ENCODE measurements at regions not wholly inside any gene's neighbourhood (a gene's known extent, or its start where the extent isn't known, plus 50 kb on each side); places are given as distances from the start of the nearest gene placed in this dataset.
"Not testable (repeated sequence)": the region's sequence is repeated elsewhere in the genome, so short reads cannot be mapped to it uniquely, and the experiment has no call there.

DNA sequence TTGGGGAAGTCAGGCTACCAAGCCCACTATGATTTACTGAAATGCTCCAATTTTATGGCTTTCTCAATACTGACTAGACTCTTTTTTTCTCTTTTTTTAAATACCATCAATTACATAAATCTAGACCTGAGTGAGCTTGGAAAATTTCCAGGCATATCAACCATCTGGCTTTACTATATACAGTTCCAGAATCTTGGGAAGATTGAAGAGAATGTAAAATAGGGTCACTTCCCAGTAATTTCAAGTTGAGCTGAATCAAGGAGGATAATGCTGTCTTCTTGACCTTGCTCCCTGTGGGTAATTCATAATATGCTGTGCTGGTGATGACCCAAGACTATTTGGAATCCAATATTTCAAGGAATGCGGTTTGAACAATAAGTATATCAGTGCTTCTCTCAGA is 108.1 kb downstream of the MAP3K21 start:
- no peak for DNase-seq (ENCODE audit: low read depth in 4 of 4, low spot score in 3 of 4)

DNA sequence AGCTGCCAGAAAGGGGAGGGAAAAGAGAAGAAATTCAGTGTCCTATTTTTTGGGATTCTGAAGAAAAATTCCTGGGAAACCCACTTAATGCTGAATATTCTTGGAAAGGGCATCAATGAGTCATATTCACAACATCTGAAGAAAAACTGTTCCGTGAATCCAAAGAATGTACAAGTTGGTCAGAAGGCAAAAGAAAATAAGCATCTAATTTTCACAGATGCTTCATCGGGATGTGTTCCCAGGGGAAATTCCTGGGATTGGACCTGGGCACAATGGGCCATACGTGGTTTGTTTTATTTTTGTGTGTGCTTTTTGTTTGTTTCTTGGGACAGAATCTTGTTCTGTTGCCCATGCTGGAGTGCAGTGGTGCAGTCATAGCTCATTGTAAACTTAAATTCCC is 112.2 kb downstream of the MAP3K21 start:
- no peak for DNase-seq (ENCODE audit: low read depth in 4 of 4, low spot score in 3 of 4)

DNA sequence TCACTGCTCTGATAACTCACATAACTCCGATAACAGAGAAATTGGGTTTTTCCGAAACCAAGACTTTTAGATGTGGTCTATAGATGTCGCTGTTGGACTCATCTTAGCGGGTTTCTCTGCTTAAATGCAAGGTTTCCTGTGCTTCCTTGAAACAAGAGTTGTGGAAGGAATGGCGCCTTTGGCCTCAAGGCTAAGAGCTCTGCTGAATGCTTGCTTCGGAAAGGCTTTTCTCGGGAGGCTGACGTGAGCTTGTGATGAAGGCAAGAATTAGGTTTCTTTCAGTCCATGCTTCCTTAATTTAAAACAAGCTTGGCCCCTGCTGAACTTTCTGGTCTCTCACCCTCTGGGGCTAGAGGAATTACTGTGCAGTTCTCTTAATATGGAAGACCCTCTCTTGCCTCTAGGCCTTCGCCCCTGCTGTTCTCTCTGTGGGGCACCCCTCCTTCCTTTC is 113.5 kb downstream of the MAP3K21 start:
- peak; percentile 35 to 70 (median 54) for DNase-seq (ENCODE audit: low read depth in 4 of 4, low spot score in 3 of 4)

DNA sequence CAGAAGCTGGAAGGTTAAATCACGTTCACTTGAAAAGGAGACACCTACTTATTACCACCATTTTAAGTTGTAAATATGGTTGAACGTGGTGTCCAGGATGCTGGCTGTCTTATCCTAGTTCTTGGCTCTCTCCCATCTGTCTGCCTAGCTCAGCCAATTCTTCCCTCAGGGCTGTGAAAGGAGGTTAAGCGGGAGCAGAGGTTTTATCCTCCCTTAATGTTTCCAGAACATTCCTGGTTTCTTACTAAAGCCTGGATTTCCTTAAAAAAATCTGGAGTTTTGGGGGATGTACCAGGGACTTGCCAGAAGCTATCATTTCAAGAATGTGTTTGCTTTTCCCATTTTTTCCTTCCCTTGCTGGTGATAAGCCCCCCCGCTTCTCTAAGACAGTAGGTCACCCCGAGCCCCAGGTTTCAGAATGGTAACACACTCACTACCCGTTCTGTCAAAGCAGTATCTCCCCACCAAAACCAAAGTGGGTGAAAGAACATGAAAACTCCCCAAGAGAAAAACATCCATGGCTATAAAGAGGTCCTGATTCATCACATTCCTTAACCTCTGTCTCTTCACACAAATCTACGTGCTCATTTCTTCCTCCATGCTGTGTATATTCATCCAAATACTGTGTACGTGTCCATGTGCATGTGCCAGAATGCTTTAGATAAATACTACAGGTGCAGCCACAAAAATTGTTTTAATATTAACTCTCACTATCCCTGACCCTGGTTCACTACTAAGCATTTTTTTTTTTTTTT is 114.7 kb downstream of the MAP3K21 start:
- DNase-seq (ENCODE audit: low read depth in 4 of 4, low spot score in 3 of 4): no peak

DNA sequence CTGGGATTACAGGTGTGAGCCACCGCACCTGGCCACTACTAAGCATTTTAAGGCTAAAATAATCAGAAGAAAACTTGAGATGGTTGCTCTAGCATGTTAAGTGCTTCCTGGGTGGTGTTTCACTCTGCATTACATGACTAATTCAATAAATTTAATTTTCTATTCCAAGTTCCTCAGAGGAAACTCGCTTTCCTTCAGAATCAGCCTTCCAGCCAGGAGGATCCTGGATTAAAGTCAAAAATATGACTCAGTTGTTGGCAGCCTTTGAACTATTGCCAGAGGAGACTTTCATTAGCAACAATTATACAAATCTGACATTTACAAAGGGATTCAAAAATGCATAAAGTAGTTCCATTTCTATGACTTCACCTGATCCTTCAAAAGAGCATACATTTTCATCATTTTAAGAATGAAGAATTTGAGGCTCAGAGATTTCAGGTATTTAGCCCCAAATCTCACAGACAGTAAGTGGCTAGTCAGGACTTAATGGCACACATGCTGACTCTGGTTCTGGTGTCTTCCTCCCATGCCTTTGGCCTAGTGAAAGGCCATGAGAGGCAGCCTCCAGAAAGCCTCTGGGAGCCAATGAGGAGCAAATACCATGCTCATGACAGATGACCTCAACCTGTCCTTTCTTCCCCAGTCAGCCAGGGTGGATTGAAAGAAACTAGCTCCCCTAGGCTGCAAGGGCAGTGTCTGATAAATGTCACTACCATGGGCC is 115.7 kb downstream of the MAP3K21 start:
- no peak for DNase-seq (ENCODE audit: low read depth in 4 of 4, low spot score in 3 of 4)

DNA sequence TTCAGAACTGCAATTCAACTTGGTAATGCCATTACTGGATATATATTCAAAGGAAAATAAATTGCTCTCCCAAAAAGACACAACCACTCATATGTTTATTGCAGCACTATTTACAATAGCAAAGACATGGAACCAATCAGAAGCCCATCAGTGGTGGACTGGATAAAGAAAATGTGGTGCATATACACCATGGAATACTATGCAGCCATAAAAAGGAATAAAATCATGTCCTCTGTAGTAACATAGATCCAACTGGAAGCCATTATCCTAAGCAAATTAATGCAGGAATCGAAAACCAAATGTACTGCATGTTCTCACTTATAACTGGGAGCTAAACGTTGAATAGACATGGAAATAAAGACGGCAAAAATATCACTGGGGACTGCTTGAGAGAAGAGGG is 117.0 kb downstream of the MAP3K21 start:
- DNase-seq (ENCODE audit: low read depth in 4 of 4, low spot score in 3 of 4): no peak

DNA sequence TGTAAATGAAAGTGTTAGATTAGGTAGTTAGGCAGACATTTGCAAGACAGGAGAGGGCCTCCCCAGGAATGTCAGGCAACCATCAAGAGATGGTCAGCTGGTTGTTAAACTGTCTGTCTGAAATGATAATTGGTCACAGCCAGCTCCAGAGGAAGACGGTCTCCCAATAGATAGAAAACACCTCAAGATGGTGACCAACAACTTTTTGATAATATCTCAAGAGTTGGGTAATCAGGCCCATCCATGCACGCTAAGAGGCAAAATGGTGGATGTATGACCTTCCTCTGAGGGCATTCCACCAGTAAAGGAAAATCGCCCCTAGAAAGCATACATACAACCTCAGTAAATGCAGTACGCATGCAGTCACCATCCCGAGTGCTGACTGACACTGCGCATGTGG is 118.2 kb downstream of the MAP3K21 start:
- no peak for DNase-seq (ENCODE audit: low read depth in 4 of 4, low spot score in 3 of 4)

DNA sequence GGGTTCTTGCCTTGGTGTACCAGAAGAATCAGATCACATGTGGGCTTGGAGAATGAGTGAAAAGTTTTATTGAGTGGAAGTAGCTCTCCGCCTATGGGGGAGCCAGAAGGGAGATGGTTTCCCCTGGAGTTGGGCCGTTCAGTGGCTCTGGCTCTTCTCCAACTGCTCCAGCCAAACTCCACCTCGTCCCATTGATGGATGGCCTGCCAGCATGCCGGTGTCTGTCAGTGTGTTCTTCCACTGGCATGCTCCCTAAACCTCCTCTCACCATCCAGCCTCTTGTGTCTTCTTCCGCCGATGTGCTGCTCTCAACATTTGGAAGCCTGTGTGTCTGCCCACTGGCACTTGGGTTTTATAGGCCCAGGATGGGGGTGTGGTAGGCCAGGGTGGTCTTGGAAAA is 119.4 kb downstream of the MAP3K21 start:
- DNase-seq (ENCODE audit: low read depth in 4 of 4, low spot score in 3 of 4): no peak

DNA sequence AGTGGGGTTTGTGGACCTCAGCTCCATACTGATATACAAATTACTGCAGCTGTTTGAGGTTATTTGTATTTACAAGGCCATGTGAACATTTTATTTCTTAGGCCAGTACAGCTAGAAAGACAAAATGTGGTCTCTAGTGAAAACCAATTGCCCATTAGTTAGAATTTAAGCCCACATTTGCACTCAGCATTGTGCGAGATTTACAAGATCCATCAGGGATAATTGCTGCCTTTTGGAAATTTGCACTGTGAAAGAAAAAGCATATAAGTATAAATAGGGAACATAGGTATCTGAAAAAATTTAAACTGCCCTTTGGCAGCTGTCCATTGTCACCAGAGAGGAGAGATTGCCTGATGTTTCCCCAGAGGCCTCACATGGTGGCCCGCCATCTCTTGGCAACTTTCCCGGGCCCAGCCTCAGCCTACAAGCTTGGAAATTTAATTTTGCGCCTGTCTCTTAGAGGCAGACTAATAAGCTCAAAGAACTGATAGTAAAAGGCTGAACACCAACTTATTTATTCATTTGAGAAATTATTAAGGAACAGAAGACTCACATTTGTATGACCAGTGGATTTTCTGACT is 120.7 kb downstream of the MAP3K21 start:
- DNase-seq (ENCODE audit: low read depth in 4 of 4, low spot score in 3 of 4): no peak

DNA sequence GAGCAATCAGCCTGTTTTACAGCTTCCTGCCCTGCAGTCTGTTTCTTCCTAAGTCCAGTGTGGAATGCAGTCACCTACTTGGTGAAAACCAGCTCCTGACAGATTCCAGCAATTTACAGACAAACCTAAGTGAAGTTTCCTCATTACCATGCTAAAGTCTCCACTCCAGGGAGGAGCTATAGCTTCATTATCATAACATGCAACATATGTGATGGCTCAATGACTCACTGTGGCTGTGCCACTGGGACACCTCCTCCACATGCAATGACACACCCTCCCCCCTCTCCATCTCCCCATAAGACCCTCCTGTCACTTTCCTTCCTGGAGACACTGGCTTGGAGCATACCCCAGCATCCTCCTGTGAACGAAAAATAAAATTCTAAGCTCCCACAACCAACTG is 125.2 kb downstream of the MAP3K21 start:
- DNase-seq (ENCODE audit: low read depth in 4 of 4, low spot score in 3 of 4): no peak

DNA sequence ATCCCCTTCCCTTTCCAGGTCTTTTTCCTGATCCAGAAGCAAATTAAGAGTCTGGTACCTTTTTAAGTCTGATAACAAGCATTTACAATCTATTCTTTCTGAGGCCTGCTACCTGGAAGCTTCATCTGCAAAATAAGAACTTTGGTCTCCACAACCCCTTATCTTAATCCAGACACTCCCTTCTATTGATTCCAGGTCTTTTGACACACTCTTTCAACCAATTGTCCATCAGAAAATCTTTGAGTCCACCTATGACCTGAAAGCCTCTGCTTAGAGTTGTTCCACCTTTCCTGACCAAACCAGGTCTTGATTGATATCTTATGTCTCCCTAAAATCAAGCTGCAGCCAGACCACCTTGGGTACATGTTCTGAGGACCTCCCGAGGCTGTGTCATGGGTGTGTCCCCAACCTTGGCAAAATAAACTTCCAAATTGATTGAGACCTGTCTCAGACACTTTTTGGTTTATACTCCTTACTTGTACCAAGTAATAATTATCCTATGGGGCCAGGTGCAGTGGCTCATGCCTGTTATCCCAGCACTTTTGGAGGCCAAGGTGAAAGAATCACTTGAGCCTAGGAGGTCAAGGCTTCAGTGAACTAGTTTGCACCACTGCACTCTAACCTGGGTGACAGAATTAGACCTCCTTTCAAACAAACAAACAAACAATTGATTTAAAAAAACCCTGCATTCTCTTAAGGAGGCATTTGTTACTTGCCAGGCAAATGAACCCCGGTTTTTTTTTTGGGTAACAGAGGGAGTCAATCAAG is 126.1 kb downstream of the MAP3K21 start:
- DNase-seq (ENCODE audit: low read depth in 4 of 4, low spot score in 3 of 4): no peak

DNA sequence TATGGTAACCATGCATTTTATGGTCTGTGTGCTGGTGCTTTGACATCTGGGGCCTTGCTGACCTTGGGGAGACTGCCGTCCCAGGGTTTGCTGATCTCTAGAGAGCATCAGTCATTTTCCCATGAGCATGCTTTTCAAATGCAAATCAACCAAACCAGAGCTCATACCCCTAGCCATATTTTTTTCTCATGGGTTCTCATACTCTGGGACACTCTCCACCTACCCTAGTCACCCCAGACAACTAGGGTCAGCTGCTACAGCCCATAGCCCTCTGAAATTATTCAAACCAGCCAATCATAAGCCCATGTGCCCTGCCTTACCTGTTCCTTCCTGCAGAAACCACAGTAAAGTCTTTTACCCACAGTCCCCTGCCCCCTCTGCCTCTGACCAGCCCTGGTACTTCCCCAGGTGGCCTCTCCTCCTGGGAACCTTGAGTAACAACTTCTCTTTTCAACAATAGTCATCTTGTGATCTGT is 132.0 kb downstream of the MAP3K21 start:
- no peak for DNase-seq (ENCODE audit: low read depth in 4 of 4, low spot score in 3 of 4)

DNA sequence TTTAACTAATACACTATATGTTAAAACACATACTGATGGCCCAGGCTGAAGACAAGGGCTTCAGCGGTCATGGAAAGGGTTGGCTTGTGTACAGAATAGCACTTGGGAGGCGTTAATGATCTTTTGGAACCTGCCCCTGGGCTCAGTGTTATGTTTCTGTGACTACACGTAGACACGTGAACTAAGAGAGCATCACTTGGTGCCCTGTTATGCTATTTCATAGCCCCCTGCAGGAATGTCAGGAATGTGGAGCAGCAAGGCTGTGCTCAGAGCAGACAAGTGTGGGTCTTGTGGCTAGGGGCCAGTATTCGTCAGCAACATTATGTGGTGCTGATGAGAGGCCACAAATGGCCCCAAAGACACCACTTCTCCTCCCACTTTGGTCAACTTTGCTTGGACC is 132.4 kb downstream of the MAP3K21 start:
- DNase-seq (ENCODE audit: low read depth in 4 of 4, low spot score in 3 of 4): no peak

DNA sequence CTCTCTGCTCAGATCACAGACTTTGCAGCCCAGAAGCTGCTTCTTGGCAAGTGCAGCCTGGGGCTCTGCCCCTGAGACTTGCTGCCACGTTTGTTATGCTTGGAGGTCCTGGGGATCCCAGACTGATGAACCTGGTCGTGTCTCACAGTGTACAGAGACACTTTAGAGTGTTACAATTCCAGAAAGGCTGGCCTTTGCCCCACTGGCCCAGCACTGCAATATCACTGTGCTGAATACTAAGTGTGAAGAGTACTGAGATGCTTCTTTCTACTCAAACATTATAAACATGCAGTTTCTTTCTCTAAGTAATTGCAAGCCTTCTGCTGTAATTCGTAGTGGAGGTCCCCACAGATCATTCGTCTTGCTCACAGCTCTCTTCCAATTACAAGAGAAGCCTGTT is 133.2 kb downstream of the MAP3K21 start:
- DNase-seq (ENCODE audit: low read depth in 4 of 4, low spot score in 3 of 4): no peak

DNA sequence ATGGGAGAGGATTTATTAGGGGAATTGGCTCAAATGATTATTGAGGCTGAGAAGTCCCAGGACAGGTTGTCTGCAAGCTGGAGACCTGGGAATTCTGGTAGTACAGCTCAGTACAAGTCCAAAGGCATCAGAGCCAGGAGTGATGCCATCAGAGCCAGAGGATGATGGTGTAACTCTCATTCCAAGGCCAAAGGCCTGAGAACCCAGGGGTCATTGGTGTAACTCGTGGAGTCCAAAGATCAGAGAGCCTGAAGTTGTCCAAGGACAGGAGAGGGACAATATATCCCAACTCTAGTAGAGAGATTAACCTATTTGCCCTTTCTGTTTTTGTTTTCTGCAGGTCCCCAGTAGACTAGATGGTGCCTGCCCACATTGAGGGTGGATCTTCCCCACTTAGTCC is 134.3 kb downstream of the MAP3K21 start:
- DNase-seq (ENCODE audit: low read depth in 4 of 4, low spot score in 3 of 4): no peak

DNA sequence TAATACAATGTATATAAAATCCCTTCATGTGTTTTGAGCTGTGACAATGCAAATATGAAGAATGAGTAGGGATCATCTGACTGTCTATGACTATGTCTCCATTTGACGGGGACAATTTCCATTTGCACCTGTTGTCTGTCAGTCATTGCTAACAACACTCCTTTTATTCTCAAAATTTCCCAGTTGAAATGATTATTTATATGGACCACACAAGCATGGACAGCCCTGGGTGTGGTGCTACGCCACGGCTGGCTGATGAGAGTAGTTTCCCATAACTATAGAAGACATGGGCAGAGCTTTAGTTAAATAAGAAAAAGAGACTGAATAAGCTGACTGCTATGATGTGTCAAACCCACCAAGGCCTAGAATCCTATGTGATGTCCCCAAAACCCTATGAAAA is 135.8 kb downstream of the MAP3K21 start:
- no peak for DNase-seq (ENCODE audit: low read depth in 4 of 4, low spot score in 3 of 4)

DNA sequence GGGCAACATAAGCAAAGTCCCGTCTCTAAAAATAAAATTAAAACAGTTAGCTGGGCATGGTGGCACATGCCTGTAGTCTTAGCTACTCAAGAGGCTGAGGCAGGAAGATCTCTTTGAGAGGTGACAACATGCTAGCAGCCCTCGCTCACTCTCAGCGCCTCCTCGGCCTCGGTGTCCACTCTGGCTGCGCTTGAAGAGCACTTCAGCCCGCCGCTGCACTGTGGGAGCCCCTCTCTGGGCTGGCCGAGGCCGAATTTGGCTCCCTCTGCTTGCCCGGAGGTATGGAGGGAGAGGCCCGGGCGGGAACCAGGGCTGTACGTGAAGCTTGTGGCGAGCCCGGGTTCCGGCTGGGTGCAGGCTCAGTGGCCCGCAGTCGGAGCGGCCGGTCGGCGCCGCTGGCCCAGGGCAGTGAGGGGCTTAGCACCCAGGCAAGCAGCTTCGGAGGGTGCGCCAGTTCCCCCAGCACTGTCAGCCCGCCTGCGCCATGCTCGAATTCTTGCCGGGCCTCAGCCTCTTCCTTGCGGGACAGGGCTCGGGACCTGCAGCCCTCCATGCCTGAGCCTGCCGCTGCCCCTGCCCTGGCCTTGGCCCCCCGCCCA is 138.3 kb downstream of the MAP3K21 start:
- DNase-seq (ENCODE audit: low read depth in 4 of 4, low spot score in 3 of 4): no peak

DNA sequence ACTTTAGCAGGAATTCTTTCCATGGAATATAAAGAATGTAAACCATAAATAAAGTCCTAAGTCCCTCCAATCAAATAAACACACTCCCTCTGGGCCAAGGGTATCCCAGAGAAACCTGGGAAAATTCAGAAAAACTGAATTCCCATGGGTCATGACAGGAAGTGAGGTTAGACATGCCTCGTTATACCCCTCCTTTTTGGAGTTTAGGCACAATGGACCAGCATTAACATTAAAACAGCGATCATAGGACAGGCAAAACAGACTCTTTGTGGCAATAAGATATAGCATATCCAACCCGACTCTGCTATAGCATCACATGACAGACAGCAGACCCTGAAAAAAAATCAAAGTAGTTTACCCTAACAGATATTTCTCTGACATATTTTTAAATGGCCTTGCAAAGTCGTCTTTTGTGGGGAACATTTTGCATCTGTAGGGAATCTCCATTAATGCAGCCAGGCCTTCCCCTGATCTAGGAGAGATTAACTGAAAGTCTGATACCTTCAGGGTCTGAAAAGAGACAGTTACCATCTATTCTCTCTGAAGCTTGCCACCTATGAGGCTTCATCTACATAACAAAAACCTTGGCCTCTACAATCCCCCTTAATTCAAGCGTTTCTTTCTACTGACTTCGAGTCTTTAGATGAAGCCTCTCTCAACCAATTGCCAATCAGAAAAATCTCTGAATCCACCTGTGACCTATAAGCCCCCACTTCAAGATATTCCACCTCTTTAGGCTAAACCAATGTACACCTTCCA is 143.0 kb upstream of the KCNK1 start:
- DNase-seq (ENCODE audit: low read depth in 4 of 4, low spot score in 3 of 4): no peak

DNA sequence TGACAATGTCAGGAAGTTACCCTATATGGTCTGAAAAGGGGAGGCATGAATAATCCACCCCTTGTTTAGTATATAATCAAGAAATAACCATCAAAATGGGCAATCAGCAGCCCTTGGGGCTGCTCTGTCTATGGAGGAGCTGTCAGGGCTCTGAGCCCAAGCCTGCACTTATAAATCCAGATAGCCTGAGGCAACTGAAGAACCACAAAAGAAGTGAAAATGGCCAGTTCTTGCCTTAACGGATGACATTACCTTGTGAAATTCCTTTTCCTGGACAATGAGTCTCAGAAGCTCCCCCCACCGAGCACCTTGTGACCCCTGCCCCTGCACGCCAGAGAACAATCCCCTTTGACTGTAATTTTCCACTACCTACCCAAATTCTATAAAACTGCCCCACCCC is 142.1 kb upstream of the KCNK1 start:
- DNase-seq (ENCODE audit: low read depth in 4 of 4, low spot score in 3 of 4): not testable (repeated sequence)

DNA sequence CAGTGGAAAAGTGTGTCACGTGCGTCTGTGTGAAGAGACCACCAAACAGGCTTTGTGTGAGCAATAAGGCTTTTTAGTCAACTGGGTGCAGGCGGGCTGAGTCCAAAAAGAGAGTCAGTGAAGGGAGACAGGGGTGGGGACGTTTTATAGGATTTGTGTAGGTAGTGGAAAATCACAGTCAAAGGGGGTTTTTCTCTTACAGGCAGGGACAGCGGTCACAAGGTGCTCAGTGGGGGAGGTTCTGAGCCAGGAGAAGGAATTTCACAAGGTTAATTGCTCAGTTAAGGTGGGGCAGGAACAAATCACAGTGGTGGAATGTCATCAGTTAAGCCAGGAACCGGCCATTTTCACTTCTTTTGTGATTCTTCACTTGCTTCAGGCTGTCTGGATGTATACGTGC is 141.1 kb upstream of the KCNK1 start:
- not testable (repeated sequence) for DNase-seq (ENCODE audit: low read depth in 4 of 4, low spot score in 3 of 4)
